ENCODE measurements at regions not wholly inside any gene's neighbourhood (a gene's known extent, or its start where the extent isn't known, plus 50 kb on each side); places are given as distances from the start of the nearest gene placed in this dataset.
"Not testable (repeated sequence)": the region's sequence is repeated elsewhere in the genome, so short reads cannot be mapped to it uniquely, and the experiment has no call there.

- TF ChIP-seq CTCF (IDR thresholded peaks at IDR 0.05; ENCODE audit: unreplicated experiment): no peak
- H3K4me3 Mint-ChIP-seq (ENCODE audit: unreplicated experiment): no peak overlapping the region
- no peak for DNase-seq (ENCODE audit: low spot score)
- no peak overlapping the region for H3K27ac Mint-ChIP-seq (ENCODE audit: unreplicated experiment)
- no peaks in the 10 kb centered on the region for H3K9me3 Mint-ChIP-seq (ENCODE audit: unreplicated experiment)
- peaks cover 17% of the 10 kb centered on the region for H3K4me1 Mint-ChIP-seq (ENCODE audit: unreplicated experiment)
- H3K27me3 Mint-ChIP-seq (ENCODE audit: unreplicated experiment): peaks cover 3% of the 10 kb centered on the region
- H3K36me3 Mint-ChIP-seq (ENCODE audit: low read depth, unreplicated experiment): no peaks in the 10 kb centered on the region
These were observed 97.7 kb upstream of the PCBD1 start for GRCh38 chr10:70985824-70986622.

- Mint-ChIP-seq H3K4me3 (ENCODE audit: unreplicated experiment) (no peak overlapping the region), H3K27me3 (ENCODE audit: unreplicated experiment) (peaks cover 3% of the 10 kb centered on the region), H3K4me1 (ENCODE audit: unreplicated experiment) (peaks cover 17% of the 10 kb centered on the region), H3K9me3 (ENCODE audit: unreplicated experiment) (no peaks in the 10 kb centered on the region), H3K36me3 (ENCODE audit: low read depth, unreplicated experiment) (no peaks in the 10 kb centered on the region), H3K27ac (ENCODE audit: unreplicated experiment) (no peak overlapping the region)
- TF ChIP-seq CTCF (IDR thresholded peaks at IDR 0.05; ENCODE audit: unreplicated experiment): no peak
- no peak for DNase-seq (ENCODE audit: low spot score)
These were observed 98.2 kb upstream of the PCBD1 start for GRCh38 chr10:70986623-70986950.

GRCh38 chr10:70987396-70988130, 99.2 kb upstream of the PCBD1 start:
- Mint-ChIP-seq H3K4me1 (ENCODE audit: unreplicated experiment) (peaks cover 17% of the 10 kb centered on the region), H3K27me3 (ENCODE audit: unreplicated experiment) (peaks cover 3% of the 10 kb centered on the region), H3K36me3 (ENCODE audit: low read depth, unreplicated experiment) (no peaks in the 10 kb centered on the region), H3K27ac (ENCODE audit: unreplicated experiment) (no peak overlapping the region), H3K4me3 (ENCODE audit: unreplicated experiment) (no peak overlapping the region), H3K9me3 (ENCODE audit: unreplicated experiment) (no peaks in the 10 kb centered on the region)
- no peak for DNase-seq (ENCODE audit: low spot score)
- no peak for TF ChIP-seq CTCF (IDR thresholded peaks at IDR 0.05; ENCODE audit: unreplicated experiment)

GRCh38 chr10:70990156-70990555, 101.8 kb upstream of the PCBD1 start:
- not testable (repeated sequence) for DNase-seq (ENCODE audit: low spot score); H3K36me3 Mint-ChIP-seq (ENCODE audit: low read depth, unreplicated experiment); H3K27me3 Mint-ChIP-seq (ENCODE audit: unreplicated experiment); H3K9me3 Mint-ChIP-seq (ENCODE audit: unreplicated experiment); H3K27ac Mint-ChIP-seq (ENCODE audit: unreplicated experiment); H3K4me3 Mint-ChIP-seq (ENCODE audit: unreplicated experiment)
- peaks cover 17% of the 10 kb centered on the region for H3K4me1 Mint-ChIP-seq (ENCODE audit: unreplicated experiment)

- TF ChIP-seq CTCF (IDR thresholded peaks at IDR 0.05; ENCODE audit: unreplicated experiment): no peak
These were observed 102.3 kb upstream of the PCBD1 start for GRCh38 chr10:70990681-70991080.

More at GRCh38 chr10:70990681-70991080, 102.3 kb upstream of the PCBD1 start:
- no peak overlapping the region for H3K4me3 Mint-ChIP-seq (ENCODE audit: unreplicated experiment)
- DNase-seq (ENCODE audit: low spot score): no peak
- no peak overlapping the region for H3K27ac Mint-ChIP-seq (ENCODE audit: unreplicated experiment)
- H3K9me3 Mint-ChIP-seq (ENCODE audit: unreplicated experiment): no peaks in the 10 kb centered on the region
- no peaks in the 10 kb centered on the region for H3K36me3 Mint-ChIP-seq (ENCODE audit: low read depth, unreplicated experiment)
- H3K27me3 Mint-ChIP-seq (ENCODE audit: unreplicated experiment): peaks cover 3% of the 10 kb centered on the region
- peaks cover 17% of the 10 kb centered on the region for H3K4me1 Mint-ChIP-seq (ENCODE audit: unreplicated experiment)
